OCI-LY7 (cell line): ENCODE measurements at regions not wholly inside any gene's neighbourhood (a gene's known extent, or its start where the extent isn't known, plus 50 kb on each side); places are given as distances from the start of the nearest gene placed in this dataset.

Experiments
- BruUV-seq: library from RNA; stranded (reverse); fragments of 400-500 nt; replicated peaks from 2 replicates; lab custom pipeline; 2021; lab: Mats Ljungman, UMichigan
- CTCF ChIA-PET: fragments of 300-600 bp; sonication (Branson Sonifier 250); formaldehyde crosslinking; loops from one replicate; lab custom pipeline; 2022; ENCODE audit warnings: antibody characterized with exemption; ENCODE audit not compliant: unreplicated experiment; lab: Charles Lee
- POLR2A ChIA-PET: fragments of 300-600 bp; sonication (Branson Sonifier 250); formaldehyde crosslinking; loops from one replicate; lab custom pipeline; 2022; ENCODE audit warnings: antibody characterized with exemption; lab: Charles Lee
- DNase-seq: peaks from one replicate; pipeline ENCODE4 v3.0.0-alpha.2; 2015; ENCODE audit warnings: low spot score
- H2AFZ ChIP-seq: fragments of 200-600 bp; sonication (generic), shearing (Covaris generic); 2 replicates; pipeline ENCODE4 v1.6.1; 2014; ENCODE audit warnings: mild to moderate bottlenecking, antibody characterized with exemption, low read length, moderate library complexity
- H3K27ac ChIP-seq: fragments of 200-600 bp; sonication (generic); 2 replicates; pipeline ENCODE4 v1.5.1; 2014; ENCODE audit warnings: mixed run types, low read depth, mild to moderate bottlenecking, moderate library complexity, low read length, inconsistent platforms; ENCODE audit not compliant: poor library complexity, severe bottlenecking
- H3K36me3 ChIP-seq: fragments of 200-600 bp; sonication (generic); 2 replicates; pipeline ENCODE4 v1.6.1; 2014; ENCODE audit warnings: mild to moderate bottlenecking, antibody characterized with exemption, low read length, moderate library complexity, mixed read lengths; ENCODE audit not compliant: insufficient read depth
- H3K4me1 ChIP-seq: fragments of 200-600 bp; sonication (generic); 2 replicates; pipeline ENCODE4 v1.5.1; 2014; ENCODE audit warnings: mild to moderate bottlenecking, low read length; ENCODE audit not compliant: insufficient read depth, poor library complexity, severe bottlenecking
- H3K4me2 ChIP-seq: fragments of 200-600 bp; sonication (generic); 2 replicates; pipeline ENCODE4 v1.6.1; 2014; ENCODE audit warnings: mild to moderate bottlenecking, low read length
- H3K4me3 ChIP-seq: fragments of 200-600 bp; sonication (generic); 2 replicates; pipeline ENCODE4 v1.5.1; 2014; ENCODE audit warnings: mild to moderate bottlenecking, low read depth, low read length; ENCODE audit not compliant: poor library complexity, severe bottlenecking
- H3K79me2 ChIP-seq: fragments of 200-600 bp; sonication (generic); 2 replicates; pipeline ENCODE4 v1.6.1; 2016; ENCODE audit warnings: low read depth, mild to moderate bottlenecking, low read length, moderate library complexity, mixed read lengths; ENCODE audit not compliant: insufficient read depth
- H3K9me2 ChIP-seq: fragments of 200-600 bp; sonication (generic); 2 replicates; pipeline ENCODE4 v1.6.1; 2016; ENCODE audit warnings: mild to moderate bottlenecking, low read length, mixed read lengths; ENCODE audit not compliant: insufficient read depth
- H3K9me3 ChIP-seq: fragments of 200-600 bp; sonication (generic); 2 replicates; pipeline ENCODE4 v1.6.1; 2014; ENCODE audit warnings: mild to moderate bottlenecking, mixed run types, low read length, mixed read lengths
- H4K20me1 ChIP-seq: fragments of 200-600 bp; sonication (generic); 2 replicates; pipeline ENCODE4 v1.6.1; 2014; ENCODE audit warnings: mild to moderate bottlenecking, antibody characterized with exemption, low read length, moderate library complexity, mixed read lengths; ENCODE audit not compliant: insufficient read depth
- CTCF ChIP-seq: fragments of 200-600 bp; sonication (generic); conservative IDR thresholded peaks from 2 replicates; pipeline ENCODE4 v1.5.1; 2014; ENCODE audit warnings: mild to moderate bottlenecking, antibody characterized with exemption, low read length, moderate library complexity, mixed read lengths
- EZH2phosphoT487 ChIP-seq: fragments of 200-600 bp; sonication (generic); IDR thresholded peaks from 2 replicates; pipeline ENCODE4 v1.6.1; 2018; ENCODE audit warnings: low read depth, borderline replicate concordance, mild to moderate bottlenecking, mixed run types, antibody characterized with exemption, low read length, moderate library complexity, mixed read lengths
- intact Hi-C: fragments of 100-400 bp; cut with micrococcal nuclease; formaldehyde crosslinking; loops from one replicate; pipeline ENCODE4 v1.10.0; 2022; ENCODE audit not compliant: unreplicated experiment

GRCh38 chr13:65932587-65933239 is 1297.4 kb downstream of the PCDH9 start:
- H3K9me3 ChIP-seq = no peaks in the 10 kb centered on the region
- H3K4me3 ChIP-seq = no peak overlapping the region
- H3K4me1 ChIP-seq = no peaks in the 10 kb centered on the region
- POLR2A ChIA-PET = interaction anchor here (0.6 to 1.4 kb wide), 4 partner anchors 12 to 1080 kb away, joined by 3 to 4 read pairs (median 3); no protein-coding TSS in a partner anchor
- H3K9me2 ChIP-seq = no peaks in the 10 kb centered on the region; the same call in 1 of the 2 replicates
- TF ChIP-seq CTCF (no peak), EZH2phosphoT487 (no peak)
- no peak overlapping the region for H3K27ac ChIP-seq
- H3K79me2 ChIP-seq = no peaks in the 10 kb centered on the region
- BruUV-seq = no TSS peak
- H2AFZ ChIP-seq = no peak overlapping the region
- H3K36me3 ChIP-seq = no peaks in the 10 kb centered on the region
- H4K20me1 ChIP-seq = no peaks in the 10 kb centered on the region
- no peak for DNase-seq
- no peak overlapping the region for H3K4me2 ChIP-seq
- intact Hi-C loops = no loop called here
- CTCF ChIA-PET = no interaction called here

DNA sequence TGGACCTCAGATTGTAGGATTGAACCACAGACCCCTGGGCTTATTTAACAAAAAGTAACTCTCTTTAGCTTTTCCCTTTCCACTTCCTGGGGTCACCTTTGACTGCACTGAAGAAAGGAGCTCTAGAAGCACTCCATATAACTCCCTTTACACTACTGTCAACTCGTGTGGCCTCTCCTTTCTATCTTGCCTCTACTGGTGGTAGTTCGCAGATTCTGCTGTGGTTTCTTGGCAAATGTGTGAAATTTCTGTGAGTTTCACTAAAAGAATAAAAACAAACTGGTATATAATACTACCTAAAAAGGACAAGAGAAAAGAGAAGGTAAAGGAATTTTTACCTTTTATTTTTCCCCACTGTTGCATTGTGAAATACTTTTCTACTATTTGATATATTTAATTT is 1298.1 kb downstream of the PCDH9 start:
- H3K9me2 ChIP-seq = no peaks in the 10 kb centered on the region; the same call in 1 of the 2 replicates
- no TSS peak for BruUV-seq
- H4K20me1 ChIP-seq = no peaks in the 10 kb centered on the region
- H2AFZ ChIP-seq = no peak overlapping the region
- no peaks in the 10 kb centered on the region for H3K9me3 ChIP-seq
- H3K4me2 ChIP-seq = no peak overlapping the region
- DNase-seq = no peak
- no peak overlapping the region for H3K27ac ChIP-seq
- intact Hi-C loops = no loop called here
- H3K36me3 ChIP-seq = no peaks in the 10 kb centered on the region
- TF ChIP-seq EZH2phosphoT487 = no peak
- no peak for TF ChIP-seq CTCF
- H3K79me2 ChIP-seq = no peaks in the 10 kb centered on the region
- no peaks in the 10 kb centered on the region for H3K4me1 ChIP-seq
- ChIA-PET CTCF (no interaction called here), POLR2A (interaction anchor here (0.7 to 1.4 kb wide), 2 partner anchors 12 to 1859 kb away, joined by 3 read pairs; no protein-coding TSS in a partner anchor)
- no peak overlapping the region for H3K4me3 ChIP-seq

DNA sequence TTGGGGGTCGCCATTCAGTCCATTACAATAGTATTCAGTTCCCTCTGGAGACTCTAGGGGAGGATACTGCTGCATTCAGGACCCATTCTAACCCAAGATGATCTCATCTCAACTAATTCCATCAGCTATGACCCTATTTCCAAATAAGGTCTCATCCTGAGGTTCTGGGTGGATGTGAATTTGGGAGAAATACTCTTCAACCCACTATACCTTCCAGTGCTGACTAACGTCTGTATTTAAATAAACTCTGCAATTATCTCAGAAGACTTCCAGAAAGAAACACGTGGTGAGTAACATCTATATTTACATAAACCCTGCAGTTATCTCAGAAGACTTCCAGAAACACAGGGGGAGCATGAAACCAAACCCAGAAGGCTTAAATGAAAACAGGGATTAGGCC is 1300.7 kb downstream of the PCDH9 start:
- H3K4me3 ChIP-seq = no peak overlapping the region
- ChIA-PET POLR2A (interaction anchor here (1.0 kb wide), 1 partner anchor 8 kb away, joined by 3 read pairs; no protein-coding TSS in a partner anchor), CTCF (no interaction called here)
- intact Hi-C loops = loop anchor here (10.0 kb wide), 1 partner anchor 1295 kb away; no protein-coding TSS in a partner anchor
- H2AFZ ChIP-seq = no peak overlapping the region
- no peak for TF ChIP-seq EZH2phosphoT487
- TF ChIP-seq CTCF = no peak
- no peaks in the 10 kb centered on the region for H3K4me1 ChIP-seq
- no peaks in the 10 kb centered on the region for H3K79me2 ChIP-seq
- no peaks in the 10 kb centered on the region for H3K9me3 ChIP-seq
- H3K36me3 ChIP-seq = no peaks in the 10 kb centered on the region
- no peak overlapping the region for H3K4me2 ChIP-seq
- DNase-seq = no peak
- no peak overlapping the region for H3K27ac ChIP-seq
- H4K20me1 ChIP-seq = no peaks in the 10 kb centered on the region
- no TSS peak for BruUV-seq
- H3K9me2 ChIP-seq = no peaks in the 10 kb centered on the region; the same call in 1 of the 2 replicates
